Non-pigmented ciliary epithelial cell (primary cell): ENCODE measurements at regions not wholly inside any gene's neighbourhood (a gene's known extent, or its start where the extent isn't known, plus 50 kb on each side); places are given as distances from the start of the nearest gene placed in this dataset.

Experiments used
- DNase-seq: peaks from one replicate; pipeline ENCODE4 v3.0.0-alpha.2; 2010; ENCODE audit warnings: low read depth

- DNase-seq, result no peak
Measured at GRCh38 chr11:71075116-71075720, 177.2 kb downstream of the SHANK2 start.

- no peak for DNase-seq
Measured at GRCh38 chr11:71071736-71072509, 180.5 kb downstream of the SHANK2 start.

GRCh38 chr11:71070490-71071453 lies 181.6 kb downstream of the SHANK2 start:
- DNase-seq, result no peak

- no peak for DNase-seq
Measured at GRCh38 chr11:71068963-71069362, 183.4 kb downstream of the SHANK2 start.

GRCh38 chr11:71067753-71068152 lies 184.6 kb downstream of the SHANK2 start:
- no peak for DNase-seq

- DNase-seq, result no peak
Measured at GRCh38 chr11:71066311-71066710, 186.1 kb downstream of the SHANK2 start.

- no peak for DNase-seq
Measured at GRCh38 chr11:71065841-71066240, 186.5 kb downstream of the SHANK2 start.

- DNase-seq, result no peak
Measured at GRCh38 chr11:71064702-71065515, 187.5 kb downstream of the SHANK2 start.

- no peak for DNase-seq
Measured at GRCh38 chr11:71064183-71064582, 188.2 kb downstream of the SHANK2 start.

GRCh38 chr11:71063129-71063528 lies 189.2 kb downstream of the SHANK2 start:
- DNase-seq, result no peak

GRCh38 chr11:71062199-71062598 lies 190.2 kb downstream of the SHANK2 start:
- DNase-seq, result no peak

GRCh38 chr11:71060391-71060791 lies 192.0 kb downstream of the SHANK2 start:
- DNase-seq, result no peak

GRCh38 chr11:71059662-71060061 lies 192.7 kb downstream of the SHANK2 start:
- no peak for DNase-seq

GRCh38 chr11:71055925-71056324 lies 196.5 kb downstream of the SHANK2 start:
- no peak for DNase-seq
